MV-4-11 (cell line): ENCODE measurements at regions not wholly inside any gene's neighbourhood (a gene's known extent, or its start where the extent isn't known, plus 50 kb on each side); places are given as distances from the start of the nearest gene placed in this dataset.
"Not testable (repeated sequence)": the region's sequence is repeated elsewhere in the genome, so short reads cannot be mapped to it uniquely, and the experiment has no call there.

Experiments used
- DNase-seq: peaks from one replicate; lab custom pipeline; 2025; lab: John Stamatoyannopoulos, UW

GRCh38 chr16:15204571-15204970 is 110.5 kb upstream of the RRN3 start:
- DNase-seq, result not testable (repeated sequence)

- DNase-seq, result not testable (repeated sequence)
These were observed 98.7 kb upstream of the RRN3 start for GRCh38 chr16:15192813-15193212.

GRCh38 chr16:15192197-15192596 is 98.1 kb upstream of the RRN3 start:
- DNase-seq, result not testable (repeated sequence)

- not testable (repeated sequence) for DNase-seq
These were observed 95.4 kb upstream of the RRN3 start for GRCh38 chr16:15189478-15189877.
